HepG2 (cell line): ENCODE measurements at regions not wholly inside any gene's neighbourhood (a gene's known extent, or its start where the extent isn't known, plus 50 kb on each side); places are given as distances from the start of the nearest gene placed in this dataset.

Source experiments
- ATAC-seq: fragments of 200-7000 bp; cut with Tn5 transposase; 3 replicates; pipeline ENCODE4 v1.9.1; 2020; ENCODE audit warnings: mild to moderate bottlenecking, moderate library complexity
- BruUV-seq: library from RNA; stranded (reverse); fragments of 400-500 nt; replicated peaks from 2 replicates; lab custom pipeline; 2021; lab: Mats Ljungman, UMichigan
- CTCF ChIA-PET: fragments of 300-600 bp; formaldehyde crosslinking; extraction: SDS; loops from one replicate; lab custom pipeline; 2021; ENCODE audit warnings: low total read pairs, inconsistent platforms, low intra/inter-chr PET ratio; lab: Yijun Ruan, JAX
- POLR2A ChIA-PET: fragments of 350-600 bp; sonication (Branson Sonifier 250); formaldehyde crosslinking; loops from one replicate; lab custom pipeline; 2020; ENCODE audit warnings: antibody characterized with exemption, inconsistent platforms; lab: Yijun Ruan, JAX
- DNase-seq: peaks from one replicate; pipeline ENCODE4 v3.0.0-alpha.2; 2015; ENCODE audit warnings: low spot score
- FAIRE-seq: peaks from 3 replicates; lab custom pipeline; 2011; peaks lifted over from hg19 to GRCh38; lab: Jason Lieb, UNC
- H2AFZ ChIP-seq: one replicate; pipeline ENCODE4 v1.6.1; 2011; ENCODE audit warnings: low read length, inconsistent platforms
- H3K27ac ChIP-seq: fragments of 300-600 bp; 3 replicates; pipeline ENCODE4 v1.8.0; 2011; ENCODE audit warnings: mixed run types, mild to moderate bottlenecking, mixed read lengths, low read length, inconsistent platforms; ENCODE audit not compliant: insufficient read depth; ENCODE audit errors: extremely low read length
- H3K27me3 ChIP-seq, 2 experiments: fragments of 200-600 bp in 1 of 2; 2 replicates in 1 of 2; 3 replicates in 1 of 2; pipeline versions ENCODE4 v1.6.0 to v1.8.0; 2011; ENCODE audit warnings: low read length in 2 of 2, mild to moderate bottlenecking in 2 of 2, moderate library complexity in 2 of 2, inconsistent platforms in 1 of 2; ENCODE audit not compliant: insufficient read depth in 2 of 2, control insufficient read depth in 1 of 2
- H3K36me3 ChIP-seq, 2 experiments: fragments of 200-600 bp in 1 of 2; replicated peaks in 1 of 2; 2 replicates in 1 of 2; 3 replicates in 1 of 2; pipeline versions ENCODE4 v1.5.1 to v1.8.0; 2011; ENCODE audit warnings: low read length in 2 of 2, inconsistent platforms in 1 of 2; ENCODE audit not compliant: insufficient read depth in 2 of 2, control insufficient read depth in 1 of 2
- H3K4me1 ChIP-seq: 2 replicates; pipeline ENCODE4 v1.5.1; 2012; ENCODE audit warnings: low read length, inconsistent platforms; ENCODE audit not compliant: insufficient read depth
- H3K4me2 ChIP-seq: 2 replicates; pipeline ENCODE4 v1.6.0; 2011; ENCODE audit warnings: low read depth, low read length, inconsistent platforms
- H3K4me3 ChIP-seq, 3 experiments: fragments of 200-600 bp in 1 of 3; sonication (generic), shearing (Covaris generic) in 1 of 3; replicated peaks in 1 of 3; 2 replicates each; pipeline ENCODE4 v1.5.1; 2011 to 2016; ENCODE audit warnings: low read length in 3 of 3, inconsistent platforms in 2 of 3, low read depth in 2 of 3, mild to moderate bottlenecking in 2 of 3, control low read depth in 1 of 3, mixed read lengths in 1 of 3; ENCODE audit not compliant: insufficient read depth in 1 of 3
- H3K79me2 ChIP-seq: one replicate; pipeline ENCODE4 v1.6.1; 2011; ENCODE audit warnings: low read length, inconsistent platforms; ENCODE audit not compliant: insufficient read depth
- H3K9ac ChIP-seq: 2 replicates; pipeline ENCODE4 v1.6.0; 2011; ENCODE audit warnings: mild to moderate bottlenecking, low read depth, low read length, inconsistent platforms; ENCODE audit not compliant: insufficient read depth
- H3K9me3 ChIP-seq: 2 replicates; pipeline ENCODE4 v1.5.1; 2012; ENCODE audit warnings: mild to moderate bottlenecking, low read length
- H4K20me1 ChIP-seq: 2 replicates; pipeline ENCODE4 v1.6.0; 2011; ENCODE audit warnings: inconsistent platforms, mild to moderate bottlenecking, low read length, moderate library complexity; ENCODE audit not compliant: insufficient read depth
- AGO1 ChIP-seq: fragments of 200-400 bp; formaldehyde crosslinking; IDR thresholded peaks from 2 replicates; pipeline ENCODE4 v1.6.1; 2017; ENCODE audit warnings: mild to moderate bottlenecking, low read depth, low read length, moderate library complexity; ENCODE audit not compliant: poor library complexity, severe bottlenecking
- CREB1 ChIP-seq, 2 experiments: fragments of 450-650 bp in 1 of 2; IDR thresholded peaks; 2 replicates each; pipeline ENCODE4 v1.6.1; 2016 to 2017; ENCODE audit warnings: control low read depth in 1 of 2, mild to moderate bottlenecking in 1 of 2, missing compliant biosample characterization in 1 of 2, missing genetic modification characterization in 1 of 2
- FOXM1 ChIP-seq: sonication (generic); formaldehyde crosslinking; IDR thresholded peaks from 2 replicates; pipeline ENCODE4 v1.5.0; 2020; ENCODE audit warnings: missing genetic modification reagents
- GPBP1L1 ChIP-seq: sonication (generic); formaldehyde crosslinking; IDR thresholded peaks from 2 replicates; pipeline ENCODE4 v1.5.0; 2020; ENCODE audit warnings: mild to moderate bottlenecking, missing genetic modification reagents
- HNRNPUL1 ChIP-seq: fragments of 200-400 bp; formaldehyde crosslinking; IDR thresholded peaks from 2 replicates; pipeline ENCODE4 v1.6.1; 2017; ENCODE audit warnings: low read depth, mild to moderate bottlenecking, low read length, moderate library complexity
- KAT2B ChIP-seq: fragments of 150-350 bp; IDR thresholded peaks from 2 replicates; pipeline ENCODE4 v1.6.1; 2014; ENCODE audit warnings: low read depth, low read length, borderline replicate concordance
- KDM5A ChIP-seq: fragments of 200-600 bp; sonication (generic); IDR thresholded peaks from 2 replicates; pipeline ENCODE4 v1.7.0; 2018; ENCODE audit warnings: antibody characterized with exemption, mild to moderate bottlenecking, low read length, borderline replicate concordance
- NBN ChIP-seq: fragments of 450-650 bp; conservative IDR thresholded peaks from 2 replicates; pipeline ENCODE4 v1.6.1; 2017
- PRMT3 ChIP-seq: sonication (generic); formaldehyde crosslinking; IDR thresholded peaks from 2 replicates; pipeline ENCODE4 v1.8.1; 2022; ENCODE audit warnings: low read depth, mild to moderate bottlenecking, moderate library complexity, missing genetic modification reagents, borderline replicate concordance
- RERE ChIP-seq: IDR thresholded peaks from 2 replicates; pipeline ENCODE4 v1.6.1; 2016; ENCODE audit warnings: low read depth, missing genetic modification reagents, missing compliant biosample characterization
- SP2 ChIP-seq: sonication (generic); formaldehyde crosslinking; IDR thresholded peaks from 2 replicates; pipeline ENCODE4 v1.5.1; 2020; ENCODE audit warnings: mild to moderate bottlenecking, missing genetic modification reagents
- SRSF4 ChIP-seq: fragments of 200-400 bp; formaldehyde crosslinking; IDR thresholded peaks from one replicate; pipeline ENCODE4 v1.6.1; 2018; ENCODE audit warnings: mild to moderate bottlenecking, low read depth, low read length, moderate library complexity; ENCODE audit not compliant: poor library complexity, severe bottlenecking
- SRSF9 ChIP-seq: fragments of 200-400 bp; formaldehyde crosslinking; IDR thresholded peaks from 2 replicates; pipeline ENCODE4 v1.6.1; 2018; ENCODE audit warnings: borderline replicate concordance, mild to moderate bottlenecking, low read depth, low read length; ENCODE audit not compliant: insufficient read depth, poor library complexity, severe bottlenecking
- THAP11 ChIP-seq: IDR thresholded peaks from 2 replicates; pipeline ENCODE4 v1.6.1; 2016; ENCODE audit warnings: missing biosample characterization, missing genetic modification reagents
- TMF1 ChIP-seq: sonication (generic); formaldehyde crosslinking; IDR thresholded peaks from 2 replicates; pipeline ENCODE4 v1.8.1; 2022; ENCODE audit warnings: low read depth, missing genetic modification reagents
- ZFP90 ChIP-seq: sonication (generic); formaldehyde crosslinking; IDR thresholded peaks from 2 replicates; pipeline ENCODE4 v1.8.0; 2022; ENCODE audit warnings: missing genetic modification reagents, mild to moderate bottlenecking, inconsistent platforms, borderline replicate concordance
- ZMYM2 ChIP-seq: sonication (generic); formaldehyde crosslinking; IDR thresholded peaks from 2 replicates; pipeline ENCODE4 v1.8.0; 2022; ENCODE audit warnings: mild to moderate bottlenecking, missing genetic modification reagents
- ZNF207 ChIP-seq: fragments of 450-650 bp; IDR thresholded peaks from 2 replicates; pipeline ENCODE4 v1.6.1; 2016; ENCODE audit warnings: antibody characterized with exemption, borderline replicate concordance
- ZNF230 ChIP-seq: sonication (generic); formaldehyde crosslinking; IDR thresholded peaks from 2 replicates; pipeline ENCODE4 v1.4.0; 2020; ENCODE audit warnings: mild to moderate bottlenecking, missing genetic modification reagents
- ZNF34 ChIP-seq: sonication (generic); formaldehyde crosslinking; IDR thresholded peaks from 2 replicates; pipeline ENCODE4 v1.4.0; 2020; ENCODE audit warnings: mild to moderate bottlenecking, missing genetic modification reagents, borderline replicate concordance
- WGBS: methylation state at CpG from one replicate; pipeline ENCODE4 v1.1.6; 2017; ENCODE audit warnings: low lambda C conversion rate; 5-methylcytosine and 5-hydroxymethylcytosine counted together
- in situ Hi-C: cut with HindIII; loops from 2 replicates; pipeline ENCODE4 v1.10.0; 2017; ENCODE audit warnings: low pct_unique_long_range_greater_than_20kb; ENCODE audit not compliant: extremely low pct_ligation_motif_present
- intact Hi-C: fragments of 100-400 bp; cut with micrococcal nuclease; formaldehyde crosslinking; loops from one replicate; pipeline ENCODE4 v1.10.0; 2022; ENCODE audit not compliant: unreplicated experiment

GRCh38 chr3:144569651-144570050, 598.0 kb downstream of the DIPK2A start:
- TF ChIP-seq NBN (no peak), TMF1 (CRISPR knock-in tag) (no peak), THAP11 (no peak), FOXM1 (no peak), CREB1 (IDR thresholded peaks at IDR 0.05) (no peak), CREB1 (CRISPR knock-in tag; IDR thresholded peaks at IDR 0.05) (no peak), ZMYM2 (no peak), ZNF34 (CRISPR knock-in tag) (no peak), SRSF4 (no peak), ZNF230 (CRISPR knock-in tag) (no peak), SP2 (CRISPR knock-in tag) (no peak), GPBP1L1 (CRISPR knock-in tag) (no peak), SRSF9 (no peak), ZNF207 (no peak), KAT2B (no peak), HNRNPUL1 (no peak), PRMT3 (CRISPR knock-in tag) (no peak), AGO1 (no peak), KDM5A (no peak), RERE (CRISPR knock-in tag) (no peak), ZFP90 (CRISPR knock-in tag) (no peak)
- intact Hi-C loops (no loop called here), in situ Hi-C loops (no loop called here)
- Histone ChIP-seq H2AFZ (no peak overlapping the region), H3K4me2 (no peak overlapping the region), H3K27me3 (no peaks in the 10 kb centered on the region), H3K4me3 (no peak overlapping the region), H3K79me2 (no peaks in the 10 kb centered on the region), H3K4me1 (no peaks in the 10 kb centered on the region), H3K36me3 (no peaks in the 10 kb centered on the region), H3K9ac (no peak overlapping the region), H3K27ac (no peak overlapping the region), H4K20me1 (no peaks in the 10 kb centered on the region), H3K9me3 (no peaks in the 10 kb centered on the region)
- DNase-seq (no peak), FAIRE-seq (no peak), ATAC-seq (no peak)
- 0% methylated on average over 1 of the region's 1 CpG for WGBS
- ChIA-PET POLR2A (no interaction called here), CTCF (no interaction called here)
- BruUV-seq = no TSS peak
